ENCODE measurements at regions not wholly inside any gene's neighbourhood (a gene's known extent, or its start where the extent isn't known, plus 50 kb on each side); places are given as distances from the start of the nearest gene placed in this dataset.
"Not testable (repeated sequence)": the region's sequence is repeated elsewhere in the genome, so short reads cannot be mapped to it uniquely, and the experiment has no call there.

DNA sequence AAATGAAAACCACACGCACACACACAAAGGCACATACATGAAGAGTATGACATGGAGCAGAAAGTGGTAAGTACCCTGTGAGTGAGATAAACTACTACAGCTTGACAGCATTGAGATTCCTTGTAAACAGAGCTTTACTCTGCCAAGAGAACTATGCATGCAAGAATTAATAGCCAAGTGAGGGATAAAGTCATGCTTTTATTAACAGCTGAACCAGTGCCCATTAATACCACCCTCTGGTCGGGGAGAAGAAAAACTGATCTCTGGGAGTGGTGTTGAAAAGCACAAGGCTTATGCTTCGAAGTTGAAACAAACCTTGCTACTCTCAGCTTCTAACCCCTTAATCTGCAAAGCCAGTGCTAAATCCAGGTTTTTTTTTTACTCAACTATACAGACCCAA, 95.9 kb upstream of the C1QTNF7 start:
- Histone ChIP-seq H3K4me1 (no peaks in the 10 kb centered on the region), H3K9me3 (no peaks in the 10 kb centered on the region), H3K4me3 (no peak overlapping the region), H3K27me3 (no peaks in the 10 kb centered on the region), H3K27ac (no peak overlapping the region), H3K36me3 (replicated peaks in 1 of 2; ENCODE audit: insufficient read depth in 1 of 2, low read depth in 2 of 2) (no peaks in the 10 kb centered on the region)
- intact Hi-C loops (cut with DNase I): no loop called here
- TF ChIP-seq POLR2A (IDR thresholded peaks at IDR 0.05) (no peak), CTCF (IDR thresholded peaks at IDR 0.05) (no peak)
- WGBS, 2 donors: 47 to 62% methylated on average over 3 of the region's 3 CpGs
- DNase-seq (no peak), ATAC-seq (no peak)

DNA sequence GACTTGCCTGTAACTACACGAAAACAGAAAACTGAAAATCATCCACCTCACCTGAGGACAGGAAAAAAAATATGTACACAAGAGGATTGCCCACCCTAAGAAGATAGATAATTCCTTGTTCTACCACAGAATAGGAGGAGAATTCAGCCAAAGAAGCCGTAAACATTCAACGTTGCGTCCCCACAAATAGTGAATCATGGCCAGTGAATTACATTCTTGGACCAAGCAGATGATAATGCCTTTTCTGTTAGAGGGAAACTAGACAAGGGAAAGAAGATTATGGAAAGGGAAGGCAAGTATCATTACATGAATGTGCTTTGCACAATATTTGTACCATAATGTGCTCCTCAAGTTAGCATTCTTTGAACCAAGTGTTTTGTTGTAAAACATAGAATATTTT, 95.5 kb upstream of the C1QTNF7 start:
- H3K4me1 ChIP-seq: no peaks in the 10 kb centered on the region
- 79 to 80% methylated on average over 4 of the region's 4 CpGs for WGBS, 2 donors
- no peaks in the 10 kb centered on the region for H3K27me3 ChIP-seq
- no peaks in the 10 kb centered on the region for H3K36me3 ChIP-seq (replicated peaks in 1 of 2; ENCODE audit: insufficient read depth in 1 of 2, low read depth in 2 of 2)
- H3K9me3 ChIP-seq: no peaks in the 10 kb centered on the region
- H3K4me3 ChIP-seq: no peak overlapping the region
- TF ChIP-seq CTCF (IDR thresholded peaks at IDR 0.05): no peak
- no peak for TF ChIP-seq POLR2A (IDR thresholded peaks at IDR 0.05)
- no peak for ATAC-seq
- no peak overlapping the region for H3K27ac ChIP-seq
- intact Hi-C loops (cut with DNase I): no loop called here
- no peak for DNase-seq

GRCh38 chr4:15333692-15334633, 93.9 kb upstream of the C1QTNF7 start:
- Histone ChIP-seq H3K4me1 (no peaks in the 10 kb centered on the region), H3K27me3 (no peaks in the 10 kb centered on the region), H3K9me3 (no peaks in the 10 kb centered on the region), H3K4me3 (no peak overlapping the region), H3K36me3 (replicated peaks in 1 of 2; ENCODE audit: insufficient read depth in 1 of 2, low read depth in 2 of 2) (no peaks in the 10 kb centered on the region), H3K27ac (no peak overlapping the region)
- intact Hi-C loops (cut with DNase I): no loop called here
- ATAC-seq: no peak
- no peak for DNase-seq
- TF ChIP-seq CTCF (IDR thresholded peaks at IDR 0.05) (no peak), POLR2A (IDR thresholded peaks at IDR 0.05) (no peak)
- 68 to 85% methylated on average over 3 of the region's 3 CpGs for whole genome bisulfite sequencing, 2 donors

GRCh38 chr4:15336410-15337167, 91.2 kb upstream of the C1QTNF7 start:
- TF ChIP-seq CTCF (IDR thresholded peaks at IDR 0.05) (no peak), POLR2A (IDR thresholded peaks at IDR 0.05) (no peak)
- WGBS, 2 donors: 66 to 81% methylated on average over 8 of the region's 8 CpGs
- H3K27ac ChIP-seq: no peak overlapping the region
- intact Hi-C loops (cut with DNase I): no loop called here
- no peaks in the 10 kb centered on the region for H3K4me1 ChIP-seq
- ATAC-seq: no peak
- H3K27me3 ChIP-seq: no peaks in the 10 kb centered on the region
- H3K4me3 ChIP-seq: no peak overlapping the region
- DNase-seq: no peak
- no peaks in the 10 kb centered on the region for H3K9me3 ChIP-seq
- no peaks in the 10 kb centered on the region for H3K36me3 ChIP-seq (replicated peaks in 1 of 2; ENCODE audit: insufficient read depth in 1 of 2, low read depth in 2 of 2)

- WGBS, 2 donors: 50 to 66% methylated on average over 2 of the region's 2 CpGs
- DNase-seq; ATAC-seq; H3K9me3 ChIP-seq; H3K36me3 ChIP-seq (replicated peaks in 1 of 2; ENCODE audit: insufficient read depth in 1 of 2, low read depth in 2 of 2); H3K27ac ChIP-seq; intact Hi-C loops (cut with DNase I); H3K27me3 ChIP-seq; H3K4me1 ChIP-seq; H3K4me3 ChIP-seq: not testable (repeated sequence)
Measured at GRCh38 chr4:15337168-15337657, 90.6 kb upstream of the C1QTNF7 start.

Data from body of pancreas (tissue), 4 donors.